Epithelial cell of proximal tubule (primary cell): ENCODE measurements at regions not wholly inside any gene's neighbourhood (a gene's known extent, or its start where the extent isn't known, plus 50 kb on each side); places are given as distances from the start of the nearest gene placed in this dataset.

Source experiments
- DNase-seq: peaks from one replicate; pipeline ENCODE4 v3.0.0-alpha.2; 2011; ENCODE audit warnings: low read depth
- H3K4me3 ChIP-seq: 2 replicates; pipeline ENCODE4 v1.5.1; 2011; ENCODE audit warnings: low read depth, mild to moderate bottlenecking, low read length
- TF ChIP-seq, protein P1 (sequence below): conservative IDR thresholded peaks from 2 replicates; pipeline ENCODE4 v1.5.1; 2012; ENCODE audit warnings: low read depth, mild to moderate bottlenecking, low read length

DNA sequence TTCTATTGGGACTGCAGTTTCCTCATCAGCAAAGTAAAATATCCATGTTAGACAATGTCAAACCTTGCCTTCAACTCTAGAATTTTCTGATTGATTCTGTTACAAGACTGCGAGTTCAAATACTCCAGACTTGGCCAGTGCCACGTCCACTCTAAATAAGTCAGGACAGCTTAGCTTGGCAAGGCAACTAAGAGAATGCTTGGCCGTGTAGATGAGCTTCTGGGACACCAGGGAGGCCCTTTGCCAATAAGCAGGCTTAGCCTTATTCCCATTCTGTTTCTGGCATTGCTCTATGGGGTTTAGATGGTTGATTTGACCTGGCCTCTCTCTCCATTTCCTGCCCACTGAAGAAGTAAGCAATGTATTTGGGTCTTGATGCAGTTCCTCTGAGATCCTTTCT is 218.1 kb upstream of the SIX2 start:
- no peak for DNase-seq
- TF ChIP-seq, protein P1, sequence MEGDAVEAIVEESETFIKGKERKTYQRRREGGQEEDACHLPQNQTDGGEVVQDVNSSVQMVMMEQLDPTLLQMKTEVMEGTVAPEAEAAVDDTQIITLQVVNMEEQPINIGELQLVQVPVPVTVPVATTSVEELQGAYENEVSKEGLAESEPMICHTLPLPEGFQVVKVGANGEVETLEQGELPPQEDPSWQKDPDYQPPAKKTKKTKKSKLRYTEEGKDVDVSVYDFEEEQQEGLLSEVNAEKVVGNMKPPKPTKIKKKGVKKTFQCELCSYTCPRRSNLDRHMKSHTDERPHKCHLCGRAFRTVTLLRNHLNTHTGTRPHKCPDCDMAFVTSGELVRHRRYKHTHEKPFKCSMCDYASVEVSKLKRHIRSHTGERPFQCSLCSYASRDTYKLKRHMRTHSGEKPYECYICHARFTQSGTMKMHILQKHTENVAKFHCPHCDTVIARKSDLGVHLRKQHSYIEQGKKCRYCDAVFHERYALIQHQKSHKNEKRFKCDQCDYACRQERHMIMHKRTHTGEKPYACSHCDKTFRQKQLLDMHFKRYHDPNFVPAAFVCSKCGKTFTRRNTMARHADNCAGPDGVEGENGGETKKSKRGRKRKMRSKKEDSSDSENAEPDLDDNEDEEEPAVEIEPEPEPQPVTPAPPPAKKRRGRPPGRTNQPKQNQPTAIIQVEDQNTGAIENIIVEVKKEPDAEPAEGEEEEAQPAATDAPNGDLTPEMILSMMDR, result no peak
- no peak overlapping the region for H3K4me3 ChIP-seq

DNA sequence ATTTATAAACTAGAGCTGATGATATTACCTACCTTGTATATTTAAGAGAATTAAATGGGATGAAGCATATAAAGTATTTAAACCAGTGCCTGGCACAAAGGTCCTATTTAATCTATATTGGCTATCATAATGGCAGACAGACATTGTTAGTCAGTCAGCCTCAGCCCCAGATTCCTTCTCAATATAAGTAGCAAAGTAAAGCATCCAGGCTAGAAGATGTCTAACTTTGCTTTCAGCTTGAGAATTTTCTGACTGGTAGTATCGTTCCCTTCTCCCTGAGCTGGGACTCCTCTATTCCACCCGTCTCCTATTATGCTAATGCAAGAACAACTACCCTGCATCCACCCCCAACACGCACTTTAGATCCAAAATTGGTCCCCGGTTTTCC is 215.7 kb upstream of the SIX2 start:
- DNase-seq, result no peak
- TF ChIP-seq, protein P1, result no peak
- H3K4me3 ChIP-seq, result no peak overlapping the region

DNA sequence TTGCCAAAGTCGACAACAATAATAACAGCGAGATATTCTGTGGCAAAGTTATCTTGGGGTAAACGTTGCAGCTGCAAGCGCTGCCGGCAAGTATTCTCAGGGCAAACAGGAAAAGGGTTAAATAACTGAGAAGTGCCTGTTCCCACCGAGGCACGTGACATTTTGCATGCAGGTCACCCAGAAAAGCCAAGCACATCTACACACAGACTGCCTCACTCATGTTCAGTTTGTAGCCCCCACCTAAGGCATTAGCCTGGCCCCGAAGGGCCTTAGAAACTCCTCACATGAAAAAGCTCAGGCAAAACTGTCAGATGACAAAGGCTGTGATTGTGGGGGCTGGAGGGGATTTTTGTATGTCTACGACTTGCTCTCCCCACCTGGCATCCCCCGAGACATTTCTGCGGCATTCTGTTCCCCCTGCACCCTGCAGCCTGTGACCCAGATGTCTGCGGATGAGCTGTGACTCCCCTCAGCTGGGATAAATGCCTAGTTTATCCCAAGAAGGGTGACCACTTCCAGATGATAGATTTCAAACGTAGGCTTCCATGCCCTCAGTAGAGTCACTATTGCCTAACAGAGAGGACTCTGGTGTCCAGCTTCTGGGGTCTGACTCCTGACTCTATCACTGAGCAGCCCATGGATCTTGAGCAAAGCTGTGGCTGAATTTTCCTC is 215.2 kb upstream of the SIX2 start:
- TF ChIP-seq, protein P1, result no peak
- DNase-seq, result no peak
- no peak overlapping the region for H3K4me3 ChIP-seq

DNA sequence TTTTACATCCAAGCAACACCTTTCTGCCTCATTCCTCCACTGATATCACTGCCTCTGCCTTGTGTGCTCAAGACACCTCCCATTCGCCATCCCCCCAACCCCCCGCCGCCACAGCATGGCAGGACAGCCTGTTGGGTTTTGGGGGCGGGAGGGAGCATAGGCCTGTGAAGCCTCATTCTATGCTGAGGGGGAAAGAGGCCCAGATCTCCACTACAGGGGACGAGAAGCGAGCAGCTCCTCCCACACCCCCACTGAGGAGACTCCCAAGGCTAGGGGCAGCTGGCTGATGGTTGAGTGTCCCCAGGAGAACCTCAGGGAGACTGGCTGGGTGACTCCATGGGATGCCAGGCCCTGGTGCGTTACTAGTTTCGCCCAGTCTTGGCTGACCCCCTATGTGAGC is 214.3 kb upstream of the SIX2 start:
- TF ChIP-seq, protein P1, result no peak
- no peak for DNase-seq
- H3K4me3 ChIP-seq, result no peak overlapping the region

DNA sequence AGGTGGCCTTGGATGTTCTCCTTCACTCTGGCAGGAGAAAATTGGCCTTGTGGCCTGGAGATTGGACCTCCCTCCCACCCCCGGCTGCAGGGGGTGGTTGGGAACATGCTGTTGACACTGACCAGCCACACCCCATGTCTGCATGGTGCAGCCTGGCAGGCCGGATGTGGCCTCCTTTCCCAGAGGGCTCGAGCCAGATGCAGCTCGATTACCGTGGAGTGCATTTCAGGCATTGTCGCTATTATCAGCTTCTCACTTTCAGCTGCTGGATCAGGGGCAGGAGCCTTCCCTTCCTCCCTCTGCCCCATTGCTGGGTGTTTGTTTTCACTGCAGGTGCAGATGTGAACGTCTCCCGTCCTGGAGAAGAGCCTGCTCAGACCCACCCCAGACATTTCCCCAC is 211.0 kb upstream of the SIX2 start:
- no peak overlapping the region for H3K4me3 ChIP-seq
- DNase-seq, result no peak
- TF ChIP-seq, protein P1, result no peak

DNA sequence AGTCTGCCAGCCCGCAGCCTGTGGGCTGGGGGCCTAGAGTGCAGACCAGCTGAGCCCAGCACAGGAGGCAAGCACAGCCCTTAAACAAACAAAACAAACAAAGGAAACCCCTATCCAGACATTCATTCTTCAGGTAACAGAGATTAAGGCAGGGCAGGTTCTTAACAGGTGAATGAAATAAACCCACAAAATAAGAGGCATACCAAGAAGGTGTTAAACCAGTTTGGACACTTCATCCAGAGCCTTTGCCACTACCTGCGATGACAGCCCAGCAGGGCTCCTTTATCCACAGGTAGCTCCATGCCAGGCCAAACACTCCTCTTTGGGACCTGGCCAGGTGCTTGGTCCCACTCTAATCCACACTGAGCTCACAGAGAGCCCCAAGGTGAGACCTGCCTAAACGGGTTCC is 209.7 kb upstream of the SIX2 start:
- DNase-seq, result no peak
- TF ChIP-seq, protein P1, result no peak
- H3K4me3 ChIP-seq, result no peak overlapping the region

DNA sequence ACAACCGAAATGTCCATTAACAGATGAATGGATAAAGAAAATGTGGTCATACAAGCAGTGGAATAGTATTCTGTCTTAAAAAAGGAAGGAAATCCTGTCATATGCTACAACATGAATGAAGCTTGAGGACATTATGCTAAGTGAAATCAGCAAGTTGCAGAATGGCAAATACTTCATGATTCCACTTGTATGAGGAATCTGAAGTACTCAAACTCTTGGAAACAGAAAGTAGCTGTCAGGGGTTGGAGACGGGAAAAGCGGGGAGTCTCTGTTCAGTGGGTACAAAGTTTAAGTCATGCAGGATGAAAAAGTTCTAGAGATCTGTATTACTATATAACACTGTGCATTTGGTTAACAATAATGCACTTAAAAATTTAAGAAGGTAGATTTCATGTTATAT is 209.0 kb upstream of the SIX2 start:
- DNase-seq, result no peak
- TF ChIP-seq, protein P1, result no peak
- no peak overlapping the region for H3K4me3 ChIP-seq
